HG02610 (cell line): ENCODE measurements at regions not wholly inside any gene's neighbourhood (a gene's known extent, or its start where the extent isn't known, plus 50 kb on each side); places are given as distances from the start of the nearest gene placed in this dataset.
"Not testable (repeated sequence)": the region's sequence is repeated elsewhere in the genome, so short reads cannot be mapped to it uniquely, and the experiment has no call there.

ENCODE experiments used
- ATAC-seq: cut with Tn5 transposase; IDR thresholded peaks from one replicate; pipeline ENCODE4 v1.9.1; 2021; ENCODE audit warnings: mild to moderate bottlenecking, moderate library complexity; ENCODE audit not compliant: unreplicated experiment

DNA sequence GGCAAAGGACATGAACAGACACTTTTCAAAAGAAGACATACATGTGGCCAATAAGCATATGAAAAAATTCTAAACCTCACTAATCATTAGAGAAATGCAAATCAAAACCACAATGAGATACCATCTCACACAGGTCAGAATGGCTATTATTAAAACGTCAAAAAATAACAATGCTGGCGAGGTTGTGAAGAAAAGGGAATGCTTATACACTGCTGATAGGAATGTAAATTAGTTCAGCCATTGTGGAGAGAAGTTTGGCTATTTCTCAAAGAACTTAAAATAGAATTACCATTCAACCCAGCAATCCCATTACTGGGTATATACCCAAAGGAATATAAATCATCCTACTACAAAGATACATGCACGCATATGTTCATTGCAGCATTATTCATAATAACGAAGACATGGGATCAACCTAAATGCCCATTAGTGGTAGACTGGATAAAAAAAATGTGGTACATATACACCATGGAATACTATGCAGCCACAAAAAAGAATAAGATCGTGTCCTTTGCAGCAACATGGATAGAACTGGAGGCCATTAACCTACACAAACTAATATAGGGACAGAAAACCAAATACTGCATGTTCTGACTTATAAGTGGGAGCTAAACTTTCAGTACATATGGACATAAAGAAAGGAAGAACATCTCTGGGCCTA lies 101.7 kb downstream of the KLF5 start:
- ATAC-seq: not testable (repeated sequence)

GRCh38 chr13:73158851-73159250 lies 100.0 kb downstream of the KLF5 start:
- ATAC-seq: no peak

GRCh38 chr13:73157031-73157430 lies 98.2 kb downstream of the KLF5 start:
- no peak for ATAC-seq

DNA sequence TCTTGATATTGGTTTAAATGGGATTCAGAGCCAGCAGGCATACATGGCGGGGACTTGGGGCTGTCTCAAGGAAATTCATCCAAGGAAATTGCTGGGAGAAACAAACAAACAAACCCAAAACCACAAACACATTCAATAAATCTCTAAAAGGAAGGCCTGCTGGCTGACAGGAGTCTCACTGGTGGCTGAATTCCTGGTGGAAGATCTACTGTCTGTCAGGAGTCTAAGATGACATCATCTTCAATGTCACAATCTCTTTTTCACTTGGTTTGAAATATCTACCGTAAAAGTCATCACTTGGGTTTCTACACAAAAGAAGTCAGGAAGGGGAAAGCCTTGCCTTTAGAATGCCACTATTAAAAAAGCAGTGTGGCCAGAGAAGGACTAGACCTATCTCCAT lies 87.9 kb downstream of the KLF5 start:
- ATAC-seq: no peak

DNA sequence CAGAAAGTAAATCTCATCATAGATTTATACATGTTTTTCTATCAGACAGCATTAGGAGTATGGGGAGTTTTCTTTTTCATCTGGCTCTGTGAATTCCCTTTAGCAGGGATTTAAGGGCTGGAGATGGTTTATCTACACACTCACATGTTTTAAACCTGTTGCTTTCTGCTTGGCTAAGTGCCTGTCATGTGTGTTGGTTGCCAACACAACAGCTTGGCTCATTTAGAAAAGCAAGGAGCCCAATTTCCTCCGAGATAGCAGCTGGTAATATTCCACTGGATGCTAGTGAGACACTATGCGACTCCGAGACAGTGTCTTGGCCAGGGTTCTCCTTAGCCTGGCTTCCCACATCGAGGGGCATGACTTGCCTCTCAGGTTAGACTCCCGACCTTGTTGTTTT lies 83.3 kb downstream of the KLF5 start:
- ATAC-seq: no peak

DNA sequence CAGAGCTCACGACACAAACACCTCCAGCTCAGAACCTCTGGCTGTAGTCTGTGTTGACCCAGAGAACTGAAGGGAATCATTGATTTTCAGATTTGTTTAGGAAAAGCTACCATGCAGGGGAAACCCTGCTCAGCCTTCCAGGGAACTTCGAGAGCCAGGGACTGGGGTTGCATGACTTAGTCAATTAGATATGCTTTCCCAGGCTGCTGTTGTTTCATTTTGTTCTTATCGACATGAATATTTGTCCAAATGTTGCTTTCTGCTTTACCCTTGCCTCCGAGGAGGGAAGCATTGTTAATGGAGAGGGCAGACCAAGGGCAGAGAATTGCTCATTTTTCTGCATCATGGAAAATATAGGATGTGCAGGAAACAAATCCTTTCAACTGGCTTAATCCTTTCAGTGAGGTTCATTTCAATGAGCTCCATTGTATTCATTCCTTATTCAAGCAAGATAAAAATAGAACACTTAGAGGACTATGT lies 82.5 kb downstream of the KLF5 start:
- no peak for ATAC-seq

DNA sequence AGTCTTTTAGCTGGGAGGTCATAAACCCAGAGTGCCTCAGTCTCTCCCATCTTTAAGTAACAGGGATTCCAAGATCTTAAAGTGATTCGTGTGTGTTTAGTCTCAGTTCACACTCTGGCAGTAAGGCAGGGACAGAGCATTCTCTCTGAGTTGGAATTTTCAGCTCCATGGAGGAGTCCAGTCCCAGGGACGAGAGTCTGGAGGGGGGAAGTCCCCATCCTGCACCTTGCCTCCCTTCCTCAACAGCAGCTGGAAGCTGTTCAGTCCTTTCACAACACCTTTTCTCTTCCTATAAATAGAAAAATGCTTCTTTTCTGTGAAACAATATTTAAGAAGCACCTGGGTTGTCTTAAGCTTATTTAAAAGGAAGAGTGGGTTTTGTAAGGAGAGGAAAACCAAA lies 82.0 kb downstream of the KLF5 start:
- ATAC-seq: no peak

DNA sequence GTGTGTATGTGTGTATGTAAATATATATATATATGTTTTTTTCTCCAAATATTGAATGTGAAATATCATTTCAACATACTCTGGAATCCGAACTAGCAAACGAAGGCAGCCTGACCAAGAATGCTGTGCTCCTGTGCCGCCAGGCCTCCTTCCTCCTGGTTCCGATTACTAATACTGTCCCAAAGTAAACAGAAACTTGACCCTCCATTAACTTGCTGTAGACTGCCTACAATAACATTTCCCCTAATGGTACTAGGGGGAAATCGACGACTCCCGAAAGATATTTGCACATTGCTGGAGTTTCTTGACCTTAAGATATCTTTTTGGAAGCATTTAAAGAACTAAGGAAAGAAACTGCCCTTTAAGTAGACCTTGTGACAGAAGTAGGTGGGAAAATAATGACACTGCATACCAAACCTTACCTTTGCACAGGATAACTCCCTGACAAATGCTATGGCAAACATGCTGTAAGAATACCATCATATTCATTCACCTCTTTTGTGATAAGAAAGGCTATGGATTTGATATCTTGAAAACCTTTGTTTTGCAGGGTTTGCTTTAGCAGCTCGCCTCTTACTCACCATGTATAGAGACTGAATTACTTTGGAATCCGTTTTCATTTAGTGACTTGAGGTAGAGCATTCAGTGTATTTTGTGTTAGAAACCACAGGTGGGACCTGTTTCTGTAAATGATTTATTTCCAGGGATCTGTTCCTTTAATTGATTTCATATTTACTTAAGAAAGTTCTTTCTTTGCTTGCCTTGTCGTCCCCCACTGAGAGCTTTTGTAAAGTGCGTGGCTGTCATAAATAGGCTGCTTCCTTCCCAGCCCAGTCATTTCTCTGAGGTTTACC lies 80.1 kb downstream of the KLF5 start:
- ATAC-seq: no peak

- no peak for ATAC-seq
These were observed 79.5 kb downstream of the KLF5 start for GRCh38 chr13:73138276-73138637.

DNA sequence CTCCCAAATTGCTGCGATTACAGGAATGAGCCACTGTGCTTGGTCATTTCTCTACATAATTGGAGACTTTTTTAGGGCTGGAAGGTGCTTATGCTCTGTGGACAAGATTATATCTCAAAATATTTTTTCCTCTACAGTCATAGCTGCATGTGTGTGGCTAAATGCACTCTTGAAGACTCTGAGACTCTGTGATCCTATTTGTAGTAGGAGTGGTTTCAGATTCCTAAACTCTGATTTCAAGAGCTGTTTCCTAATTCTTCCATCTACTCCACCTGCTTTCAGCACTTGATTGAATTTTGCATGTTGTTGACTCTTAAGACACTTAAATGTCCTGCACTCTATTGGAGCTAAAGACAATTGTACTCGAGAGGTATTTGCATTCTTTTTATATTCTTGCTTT lies 78.0 kb downstream of the KLF5 start:
- ATAC-seq: no peak

DNA sequence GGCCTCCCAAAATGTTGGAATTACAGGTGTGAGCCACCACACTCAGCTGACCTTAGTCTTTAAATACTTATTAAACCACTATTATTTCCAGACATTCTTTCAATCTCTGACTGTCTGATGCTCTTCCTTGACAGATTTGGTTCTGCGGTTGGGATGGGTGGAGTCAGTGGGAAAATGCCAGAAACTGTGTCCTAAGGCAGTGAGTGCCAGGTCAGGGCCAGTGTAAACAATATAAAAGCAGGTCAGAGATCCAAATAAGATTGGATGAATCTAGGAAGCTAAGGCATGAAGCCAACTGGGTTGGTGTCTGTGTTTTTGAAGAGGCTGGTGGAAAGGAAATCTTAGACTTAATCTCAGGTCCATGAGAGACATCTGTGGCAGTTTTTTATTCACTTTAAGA lies 74.7 kb downstream of the KLF5 start:
- ATAC-seq: no peak

- ATAC-seq: no peak
These were observed 72.4 kb downstream of the KLF5 start for GRCh38 chr13:73131247-73131646.

DNA sequence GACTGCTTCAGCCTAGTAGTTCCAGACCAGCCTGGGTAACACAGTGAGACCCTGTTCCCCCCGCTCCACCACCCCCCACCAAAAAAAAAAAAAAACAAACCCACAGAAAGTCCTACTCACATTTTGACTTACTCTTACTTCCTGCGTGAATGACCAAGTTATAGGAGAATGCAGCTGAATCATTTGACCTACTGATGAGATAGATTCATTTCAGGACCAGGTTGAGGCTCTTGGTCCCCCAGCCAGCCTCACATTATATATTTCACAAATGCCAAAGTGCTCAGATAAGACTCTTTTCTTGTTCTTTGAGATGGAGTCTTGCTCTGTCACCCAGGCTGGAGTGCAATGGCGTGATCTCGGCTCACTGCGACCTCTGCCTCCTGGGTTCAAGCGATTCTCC lies 70.2 kb downstream of the KLF5 start:
- no peak for ATAC-seq
